Skeletal muscle cell (primary cell): ENCODE measurements at regions not wholly inside any gene's neighbourhood (a gene's known extent, or its start where the extent isn't known, plus 50 kb on each side); places are given as distances from the start of the nearest gene placed in this dataset.

Experiments
- DNase-seq: peaks from one replicate; pipeline ENCODE4 v3.0.0-alpha.2; 2010; ENCODE audit warnings: low read depth
- H3K4me3 ChIP-seq: 2 replicates; pipeline ENCODE4 v1.5.1; 2011; ENCODE audit warnings: low read depth, mild to moderate bottlenecking, control low read depth, low read length, moderate library complexity

DNA sequence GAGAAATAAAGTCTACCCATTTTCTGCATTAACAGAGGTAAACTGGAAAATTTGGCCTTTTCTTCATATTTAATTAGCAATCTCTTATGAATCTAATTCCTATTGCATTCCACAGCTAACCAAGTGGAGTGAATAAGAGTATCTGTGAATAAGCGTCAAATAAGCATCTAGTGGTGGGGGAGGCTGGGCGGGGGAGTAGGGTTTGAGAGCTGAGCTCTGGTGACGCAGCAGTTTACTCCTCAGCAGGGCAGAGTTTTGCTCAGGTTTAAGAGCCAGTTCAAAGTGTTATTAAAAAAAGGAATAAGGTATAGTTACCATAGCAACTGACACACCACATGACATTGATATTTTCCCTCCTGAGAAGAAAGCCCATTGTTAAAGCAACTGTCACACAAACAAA, 1346.8 kb upstream of the CELF2 start:
- no peak for DNase-seq
- H3K4me3 ChIP-seq: no peak overlapping the region

DNA sequence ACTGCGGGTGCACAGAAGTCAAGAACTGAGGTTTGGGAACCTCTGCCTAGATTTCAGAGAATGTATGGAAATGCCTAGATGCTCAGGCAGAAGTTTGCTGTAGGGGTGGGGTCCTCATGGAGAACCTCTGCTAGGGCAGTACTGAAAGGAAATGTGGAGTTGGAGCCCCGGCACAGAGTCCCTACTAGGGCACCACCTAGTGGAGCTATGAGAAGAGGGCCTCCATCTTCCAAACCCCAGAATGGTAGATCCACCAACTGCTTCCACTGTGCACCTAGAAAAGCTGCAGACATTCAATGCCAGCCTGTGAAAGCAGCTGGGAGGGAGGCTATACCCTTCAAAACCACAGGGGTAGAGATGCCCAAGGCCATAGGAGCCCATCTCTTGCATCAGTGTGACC, 1336.0 kb upstream of the CELF2 start:
- DNase-seq: no peak
- no peak overlapping the region for H3K4me3 ChIP-seq

DNA sequence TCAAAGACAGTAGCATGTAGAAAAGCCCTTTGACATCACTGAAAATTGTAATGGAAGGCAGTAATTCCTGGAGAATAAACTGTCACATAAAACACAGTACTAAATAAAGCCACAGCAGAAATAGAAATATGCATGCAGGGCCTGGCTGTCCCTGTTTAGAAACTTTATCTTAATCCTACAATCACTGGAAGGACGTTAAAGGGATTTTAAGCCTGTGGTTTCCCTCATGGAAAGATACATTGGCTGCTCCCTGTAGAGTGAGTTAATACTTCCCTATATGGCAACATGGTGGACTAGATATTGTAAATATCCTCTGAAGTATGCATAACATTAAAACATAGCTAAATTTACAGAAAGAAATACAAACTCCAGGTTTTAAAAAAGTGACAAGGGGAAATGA, 1334.9 kb upstream of the CELF2 start:
- no peak for DNase-seq
- no peak overlapping the region for H3K4me3 ChIP-seq

DNA sequence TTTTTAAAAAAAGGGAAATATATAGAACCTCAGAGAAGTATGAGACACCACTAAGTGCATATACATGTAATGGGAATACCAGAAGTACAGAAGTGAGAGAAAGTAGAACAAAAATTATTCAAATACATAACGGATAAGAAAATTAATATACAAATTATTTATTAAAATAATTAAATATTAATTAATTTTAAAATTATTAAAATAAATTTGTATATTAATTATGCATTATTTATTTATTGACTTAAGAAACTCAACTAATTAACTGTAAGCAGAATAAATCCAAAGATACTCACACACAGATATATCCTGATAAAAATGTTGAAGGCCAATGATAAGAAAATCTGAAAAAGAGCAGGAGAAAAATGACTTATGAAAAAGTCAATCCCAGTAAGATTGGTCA, 1333.5 kb upstream of the CELF2 start:
- DNase-seq: no peak
- H3K4me3 ChIP-seq: no peak overlapping the region

DNA sequence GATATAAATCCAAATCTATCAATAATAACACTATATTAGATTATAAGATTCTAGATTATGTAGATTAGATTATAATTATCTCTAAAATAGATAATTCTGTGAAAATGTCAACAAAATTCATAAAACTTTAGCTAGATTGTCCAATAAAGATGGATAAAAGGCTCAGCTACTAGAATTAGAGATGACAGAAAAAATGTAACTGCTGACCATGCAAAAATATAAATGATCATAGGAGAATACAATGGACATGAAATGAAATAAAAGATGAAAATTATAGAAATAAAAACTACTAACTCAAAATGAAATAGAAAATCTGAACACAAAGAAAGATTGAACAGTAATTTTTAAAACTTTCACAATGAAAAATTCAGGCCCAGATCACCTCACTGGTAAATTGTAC, 1332.1 kb upstream of the CELF2 start:
- H3K4me3 ChIP-seq: no peak overlapping the region
- no peak for DNase-seq

DNA sequence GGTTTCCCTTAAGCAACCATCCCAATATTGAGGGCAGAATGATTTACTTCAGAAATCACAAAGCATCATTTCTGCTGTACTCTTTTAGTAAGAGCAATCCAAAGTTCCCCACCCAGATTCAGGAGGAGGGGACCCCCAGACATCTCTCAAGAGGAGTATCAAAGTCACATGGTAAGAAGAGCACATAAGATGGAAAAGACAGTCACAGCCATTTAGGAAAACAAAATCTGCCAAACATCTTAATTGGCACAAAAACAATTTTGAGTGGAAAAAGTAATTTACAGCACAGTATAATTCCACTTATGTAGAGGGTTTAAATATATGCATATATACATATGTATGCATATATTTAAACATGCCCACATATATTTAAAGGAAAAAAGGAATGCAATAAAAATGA, 1329.0 kb upstream of the CELF2 start:
- no peak overlapping the region for H3K4me3 ChIP-seq
- DNase-seq: no peak

DNA sequence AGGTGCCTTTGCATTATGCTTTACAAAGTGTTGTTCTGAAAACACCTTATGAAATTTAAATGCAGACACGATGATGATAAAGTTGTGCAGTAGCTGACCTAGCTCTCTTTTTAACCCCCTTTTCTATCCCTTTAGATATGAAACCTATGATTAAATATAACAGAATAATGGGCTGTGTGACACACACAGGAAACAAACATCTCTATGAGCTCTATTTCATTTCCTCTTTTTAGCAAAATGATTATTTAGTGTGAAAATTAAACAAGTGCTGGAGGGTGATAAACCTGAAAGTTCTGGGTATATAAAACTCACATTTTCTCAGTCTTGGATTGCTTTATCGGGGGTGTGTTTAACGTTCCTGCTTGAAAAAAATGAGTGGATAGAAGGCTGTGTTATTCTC, 1310.5 kb upstream of the CELF2 start:
- no peak overlapping the region for H3K4me3 ChIP-seq
- no peak for DNase-seq

DNA sequence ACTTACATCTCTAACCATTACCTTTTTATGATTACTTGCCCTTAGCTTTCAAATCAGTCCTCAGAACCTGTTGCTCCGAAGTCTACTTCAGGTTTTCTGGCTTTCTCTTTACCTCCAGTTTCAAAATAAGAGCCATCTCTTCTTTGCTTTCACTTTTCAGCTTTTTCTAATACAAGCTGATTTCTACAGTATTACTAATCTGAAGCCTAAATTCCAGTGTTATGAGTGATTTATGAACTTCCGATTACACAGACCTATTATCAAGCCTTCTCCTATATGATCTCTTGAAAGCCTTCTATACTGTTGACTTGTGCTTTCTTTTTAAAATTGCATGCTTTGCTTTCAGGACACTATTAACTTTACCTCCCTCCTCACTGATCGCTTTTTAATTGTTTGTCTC, 1307.8 kb upstream of the CELF2 start:
- no peak for DNase-seq
- H3K4me3 ChIP-seq: no peak overlapping the region

DNA sequence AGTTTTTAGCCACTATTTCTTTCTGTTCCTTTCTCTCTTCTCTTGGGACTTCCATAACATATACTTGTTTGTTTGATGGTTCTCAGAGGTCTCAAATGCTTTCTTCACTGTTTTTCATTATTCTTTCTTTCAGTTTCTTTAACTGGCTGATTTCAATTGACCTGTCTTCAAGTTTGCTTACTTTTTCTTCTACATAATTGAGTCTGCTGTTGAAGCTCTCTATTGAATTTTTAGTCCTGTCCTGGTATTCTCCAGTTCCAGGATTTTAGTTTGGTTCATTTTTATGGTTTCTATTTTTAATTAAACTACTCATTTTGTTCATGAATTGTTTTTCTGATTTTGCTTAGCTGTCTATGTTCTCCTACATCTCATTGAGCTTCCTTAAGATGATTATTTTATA, 1305.3 kb upstream of the CELF2 start:
- no peak for DNase-seq
- H3K4me3 ChIP-seq: no peak overlapping the region

DNA sequence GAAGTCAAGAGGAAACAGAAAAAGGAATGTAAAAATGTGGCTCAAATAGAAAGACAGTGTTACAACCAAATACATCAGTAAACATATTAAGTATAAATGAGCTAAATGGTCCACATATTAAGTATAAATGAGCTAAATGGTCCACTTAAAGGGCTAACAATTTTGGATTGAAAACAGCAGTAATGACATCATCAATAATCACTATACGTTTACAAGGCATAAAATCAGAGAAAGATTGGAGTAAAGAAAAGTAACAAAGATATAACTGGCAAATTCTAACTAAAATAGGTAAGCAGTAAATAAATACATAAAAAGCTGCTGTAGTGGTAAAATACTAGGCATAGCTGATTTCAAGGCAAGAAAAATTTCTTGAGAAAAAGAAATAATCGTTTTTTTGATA, 1298.4 kb upstream of the CELF2 start:
- H3K4me3 ChIP-seq: no peak overlapping the region
- no peak for DNase-seq

DNA sequence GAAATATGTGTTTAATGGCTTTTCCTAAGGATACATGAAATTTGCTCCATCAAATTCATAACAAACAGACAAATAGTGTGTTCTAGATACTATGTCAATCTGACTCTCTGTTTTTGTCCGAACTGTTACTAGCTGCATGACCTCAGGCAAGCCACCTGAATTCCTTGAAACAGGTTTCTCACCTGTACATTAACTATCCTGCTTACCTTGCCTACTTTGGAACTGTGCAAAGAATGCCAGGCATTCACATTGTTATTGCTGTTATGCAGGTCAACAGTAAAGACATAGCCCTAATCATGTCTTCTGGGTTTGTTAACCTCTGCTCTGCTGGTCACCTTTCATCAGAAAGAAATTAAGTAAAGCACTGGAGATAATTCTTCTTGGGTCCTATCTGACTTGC, 1283.9 kb upstream of the CELF2 start:
- DNase-seq: no peak
- no peak overlapping the region for H3K4me3 ChIP-seq

DNA sequence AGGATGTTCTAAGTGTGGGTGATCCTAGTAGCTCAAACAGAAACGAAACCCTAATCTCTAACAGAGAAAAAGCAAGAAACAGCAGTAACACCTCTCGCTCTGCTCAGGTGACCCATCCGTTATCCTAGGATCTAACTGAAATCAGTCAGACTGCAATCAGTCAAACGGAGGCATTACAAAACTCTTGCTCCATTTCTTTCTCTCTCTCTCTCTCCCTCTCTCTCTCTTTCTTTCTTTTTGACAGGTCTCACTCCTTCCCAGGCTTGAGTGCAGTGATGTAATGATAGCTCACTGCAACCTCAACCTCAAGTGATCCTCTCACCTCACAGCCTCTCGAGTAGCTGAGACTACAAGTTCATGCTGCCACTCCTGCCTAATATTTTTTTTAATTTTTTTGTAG, 1283.5 kb upstream of the CELF2 start:
- H3K4me3 ChIP-seq: no peak overlapping the region

DNA sequence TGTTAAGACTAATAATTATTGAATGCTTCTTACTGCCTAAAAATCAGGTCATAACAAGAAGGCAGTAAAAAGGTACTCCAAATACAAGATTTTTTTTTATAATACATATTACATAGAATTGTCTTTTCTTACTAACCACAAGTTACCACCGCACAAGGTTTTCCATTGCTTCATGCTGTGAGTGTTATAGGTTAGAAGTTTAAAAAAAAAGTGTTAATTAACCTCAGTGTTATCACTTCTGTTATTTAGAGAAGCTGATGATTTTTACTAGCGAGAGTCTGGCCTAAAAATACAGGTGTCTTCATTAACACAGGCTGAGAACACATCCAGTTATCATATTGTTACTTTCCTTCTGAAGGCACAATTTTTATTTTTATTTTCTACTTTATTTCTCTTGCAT, 1281.9 kb upstream of the CELF2 start:
- no peak for DNase-seq
- H3K4me3 ChIP-seq: no peak overlapping the region

More for the DNA sequence above, 1283.5 kb upstream of the CELF2 start:
- no peak for DNase-seq

DNA sequence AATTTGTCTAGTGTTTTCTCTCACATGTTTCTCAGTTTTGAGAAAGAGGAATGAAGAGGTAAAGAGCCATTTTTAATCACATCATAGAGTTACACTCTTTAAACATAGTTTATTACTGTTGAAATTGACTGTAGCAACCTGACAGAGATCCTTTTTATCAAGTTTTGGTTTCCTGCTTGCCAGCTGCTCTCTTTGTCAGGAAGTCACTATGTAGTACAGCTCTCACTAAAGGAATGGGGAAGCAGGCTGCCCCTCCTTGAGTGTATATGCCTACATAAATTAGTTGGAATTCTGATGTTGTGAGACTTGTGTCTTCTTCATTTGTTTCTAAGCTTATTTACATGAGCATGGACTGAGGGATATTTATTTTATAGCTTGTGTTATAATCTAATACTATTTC, 1274.0 kb upstream of the CELF2 start:
- H3K4me3 ChIP-seq: no peak overlapping the region
- DNase-seq: no peak

DNA sequence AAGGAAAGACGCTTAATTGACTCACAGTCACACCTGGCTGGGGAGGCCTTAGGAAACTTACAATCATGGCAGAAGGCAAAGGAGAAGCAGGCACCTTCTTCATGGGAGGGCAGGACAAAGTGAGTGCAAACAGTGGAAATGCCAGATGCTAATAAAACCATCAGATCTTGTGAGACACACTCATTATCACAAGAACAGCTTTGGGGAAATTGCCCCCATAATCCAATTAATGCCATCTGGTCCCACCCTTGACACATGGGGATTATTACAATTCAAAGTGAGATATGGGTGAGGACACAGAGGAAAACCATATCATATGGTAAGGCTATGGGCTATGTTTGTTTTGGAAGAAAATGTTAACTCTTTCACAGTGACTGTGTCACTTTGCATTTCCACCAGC, 1272.5 kb upstream of the CELF2 start:
- DNase-seq: no peak
- H3K4me3 ChIP-seq: no peak overlapping the region

DNA sequence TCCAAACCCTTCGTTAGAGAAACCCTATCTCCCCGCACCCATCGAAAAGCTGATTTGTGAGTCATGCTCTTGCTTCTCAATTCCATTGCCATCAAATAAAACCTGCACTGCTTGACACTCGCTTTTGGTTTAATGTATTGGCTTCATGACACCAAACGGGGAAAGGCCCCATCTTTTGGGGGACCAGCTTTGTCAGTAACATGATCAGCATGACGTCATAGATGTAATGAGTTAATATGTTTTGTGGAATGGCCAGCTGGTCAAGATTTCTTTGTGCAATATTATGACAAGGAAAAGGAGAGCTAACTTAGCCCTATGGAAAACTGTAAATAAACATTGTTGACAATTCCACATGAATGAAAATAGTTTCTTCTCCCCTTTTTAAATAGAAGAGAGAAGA, 1260.5 kb upstream of the CELF2 start:
- no peak overlapping the region for H3K4me3 ChIP-seq
- DNase-seq: no peak

DNA sequence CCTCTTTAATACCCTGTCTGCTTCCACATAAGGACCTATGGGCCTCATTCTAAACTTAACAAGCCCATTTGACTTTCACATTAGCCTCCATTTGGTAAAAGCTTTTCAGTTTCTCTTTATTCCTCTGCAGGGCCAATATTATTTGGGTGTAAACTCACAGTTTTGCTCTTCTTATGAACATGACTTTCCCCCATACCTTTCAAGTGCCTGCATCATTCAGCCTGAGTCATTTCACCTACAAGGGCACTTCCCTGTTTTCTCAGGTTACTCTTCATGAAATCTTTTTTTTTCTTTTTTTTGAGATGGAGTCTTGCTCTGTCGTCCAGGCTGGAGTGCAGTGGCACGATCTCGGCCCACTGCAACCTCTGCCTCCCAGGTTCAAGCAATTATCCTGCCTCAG, 1258.1 kb upstream of the CELF2 start:
- H3K4me3 ChIP-seq: no peak overlapping the region
- no peak for DNase-seq

DNA sequence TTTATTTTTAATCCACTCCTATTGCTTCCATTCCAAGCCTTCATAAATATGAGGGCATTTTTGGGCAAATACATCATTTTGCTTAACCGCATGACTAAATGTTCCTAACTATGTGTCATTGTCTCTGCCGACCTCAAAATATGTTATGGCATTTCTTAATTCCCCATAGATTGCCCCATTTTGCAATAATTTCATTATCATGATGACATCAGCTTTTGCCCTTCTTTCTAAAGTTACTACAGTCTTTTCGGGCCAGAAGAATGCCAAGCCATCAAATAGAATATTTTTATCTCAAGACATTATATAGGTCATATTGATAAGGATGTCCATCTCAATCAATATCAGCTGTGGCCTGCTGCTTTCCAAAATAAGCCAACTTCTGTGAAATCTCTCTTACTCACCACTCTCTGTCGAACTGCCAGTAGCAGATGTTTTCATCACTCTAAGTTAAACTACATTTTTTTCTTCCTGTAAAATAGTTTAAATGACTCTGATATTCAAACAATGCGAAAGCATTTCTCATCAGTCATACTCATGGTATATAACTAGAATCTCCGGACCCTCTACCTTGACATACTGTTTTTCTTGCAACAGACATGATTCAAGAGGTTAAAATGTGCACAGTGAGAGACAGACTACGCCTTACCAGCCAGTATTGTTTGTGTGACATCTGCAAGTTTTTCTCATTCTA, 1254.6 kb upstream of the CELF2 start:
- DNase-seq: peak; percentile 87
- H3K4me3 ChIP-seq: no peak overlapping the region

DNA sequence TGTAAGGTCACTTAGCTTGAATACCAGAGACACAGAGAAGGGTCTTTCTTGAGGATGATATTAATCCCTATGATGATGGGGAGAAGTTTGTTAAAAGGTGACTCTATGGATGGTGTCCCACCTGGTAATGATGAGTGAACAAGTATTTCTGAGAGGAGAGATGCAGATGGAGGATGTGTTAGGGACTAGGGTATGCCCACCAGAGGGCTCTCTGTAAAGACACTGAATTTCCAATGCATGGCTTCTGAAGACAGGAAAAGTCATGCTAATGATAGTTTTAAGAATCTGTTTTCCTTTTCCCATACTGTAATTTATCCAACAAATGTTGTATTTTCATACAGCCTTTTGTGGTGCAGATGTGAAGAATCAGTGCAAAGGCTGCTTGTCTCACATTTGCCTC, 1250.9 kb upstream of the CELF2 start:
- H3K4me3 ChIP-seq: no peak overlapping the region
- no peak for DNase-seq

DNA sequence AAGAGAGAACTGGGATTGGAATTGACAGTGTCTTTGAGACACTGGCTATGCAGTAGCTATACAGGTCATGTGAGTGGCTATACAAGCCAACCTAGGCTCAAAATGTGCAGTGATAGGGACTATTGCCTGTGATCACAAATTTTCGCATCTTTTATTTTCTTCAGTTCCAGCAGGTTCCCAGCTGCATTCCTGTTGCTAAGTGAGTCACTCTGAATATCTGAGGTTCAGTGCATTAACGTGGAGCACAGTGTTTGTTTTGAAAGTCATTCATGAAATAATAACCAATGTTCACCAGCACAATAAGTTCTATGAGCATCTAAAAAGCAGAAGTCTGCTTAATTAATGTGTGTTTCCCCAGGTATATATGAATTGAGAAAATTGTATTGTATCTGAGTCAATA, 1236.0 kb upstream of the CELF2 start:
- no peak for DNase-seq

DNA sequence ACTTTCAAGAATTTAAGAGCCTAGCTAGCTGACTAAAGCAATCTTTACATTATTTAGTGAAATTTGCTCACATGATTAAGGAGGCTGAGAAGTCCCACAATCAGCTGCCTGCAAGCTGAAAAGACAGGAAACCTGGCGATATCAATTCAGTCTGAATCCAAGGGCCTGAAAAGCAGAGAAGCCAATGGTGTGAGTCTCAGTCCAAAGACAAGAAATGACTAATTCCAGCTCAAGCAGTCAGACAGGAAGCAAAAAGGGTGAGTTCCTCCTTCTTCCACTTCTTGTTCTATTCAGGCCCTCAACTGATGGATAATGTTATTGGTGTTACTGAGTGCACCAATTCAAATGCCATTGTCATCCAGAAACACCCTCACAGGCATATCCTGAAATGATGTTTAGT, 1231.6 kb upstream of the CELF2 start:
- peak; percentile 13 for DNase-seq
- H3K4me3 ChIP-seq: no peak overlapping the region

More for the DNA sequence above, 1236.0 kb upstream of the CELF2 start:
- H3K4me3 ChIP-seq: no peak overlapping the region

DNA sequence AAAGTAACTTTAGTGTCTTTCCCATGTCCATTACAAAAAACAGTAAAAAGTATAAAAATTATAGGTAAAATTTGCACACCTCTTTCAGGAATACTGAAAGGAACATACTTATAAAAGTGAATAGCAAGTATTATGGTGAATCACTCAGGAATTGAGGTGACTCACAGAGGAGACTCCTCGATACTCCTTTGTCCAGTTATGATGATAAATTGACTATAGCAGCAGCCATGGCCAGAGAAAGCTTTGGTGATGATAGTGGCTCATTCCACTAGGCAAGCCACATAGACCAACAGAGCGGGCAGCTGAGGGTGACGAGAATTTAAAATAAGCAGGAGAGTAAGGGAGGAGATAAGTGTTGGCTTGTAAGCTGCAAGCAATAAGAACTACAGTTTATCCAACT, 1231.1 kb upstream of the CELF2 start:
- H3K4me3 ChIP-seq: no peak overlapping the region
- peak; percentile 15 for DNase-seq
